HG03135 (cell line): ENCODE measurements at regions not wholly inside any gene's neighbourhood (a gene's known extent, or its start where the extent isn't known, plus 50 kb on each side); places are given as distances from the start of the nearest gene placed in this dataset.

Source experiments
- ATAC-seq: cut with Tn5 transposase; IDR thresholded peaks from one replicate; pipeline ENCODE4 v1.9.1; 2021; ENCODE audit warnings: mild to moderate bottlenecking, moderate library complexity; ENCODE audit not compliant: unreplicated experiment

- no peak for ATAC-seq
These were observed 454.6 kb downstream of the TSN start for GRCh38 chr2:122210065-122210464.

- no peak for ATAC-seq
These were observed 455.7 kb downstream of the TSN start for GRCh38 chr2:122210898-122211856.

GRCh38 chr2:122213312-122213711 is 457.9 kb downstream of the TSN start:
- ATAC-seq: no peak

GRCh38 chr2:122216071-122216470 is 460.6 kb downstream of the TSN start:
- no peak for ATAC-seq

DNA sequence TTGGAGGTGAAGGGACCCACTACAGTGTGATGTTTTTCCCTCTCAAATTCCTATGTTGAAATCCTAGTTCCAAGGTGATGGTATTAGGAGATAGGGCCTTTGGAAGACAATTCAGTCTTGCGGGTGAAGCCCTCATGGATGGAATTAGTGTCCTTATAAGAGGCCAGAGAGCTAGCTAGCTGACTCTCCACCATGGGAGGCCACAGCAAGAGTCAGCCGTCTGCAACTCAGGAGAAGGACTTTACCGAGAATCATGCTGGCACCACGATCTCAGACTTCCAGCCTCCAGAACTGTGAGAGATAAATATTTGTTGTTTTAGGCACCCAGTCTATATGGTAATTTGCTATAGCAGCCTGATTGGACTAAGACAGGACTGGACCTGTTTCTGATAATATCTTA is 461.4 kb downstream of the TSN start:
- no peak for ATAC-seq

DNA sequence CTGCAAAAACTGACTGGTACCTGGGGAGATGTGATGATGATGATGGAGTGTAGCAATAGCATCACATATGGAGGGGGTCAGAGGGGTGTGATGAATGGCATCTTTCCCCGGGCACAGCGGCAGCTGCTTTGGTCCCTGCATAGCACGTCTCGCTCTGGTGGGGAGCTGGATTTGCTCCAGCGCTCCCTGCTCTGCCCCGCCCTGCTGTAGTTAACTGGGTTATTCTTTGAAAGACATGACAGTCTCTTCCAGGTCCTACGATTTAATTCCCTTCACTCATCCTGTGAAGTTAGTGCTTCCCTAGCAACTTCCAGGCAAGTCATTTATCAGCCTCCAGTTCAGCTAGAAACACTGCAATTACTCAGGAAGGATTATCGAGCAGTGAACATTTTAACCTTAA is 463.1 kb downstream of the TSN start:
- ATAC-seq: no peak

DNA sequence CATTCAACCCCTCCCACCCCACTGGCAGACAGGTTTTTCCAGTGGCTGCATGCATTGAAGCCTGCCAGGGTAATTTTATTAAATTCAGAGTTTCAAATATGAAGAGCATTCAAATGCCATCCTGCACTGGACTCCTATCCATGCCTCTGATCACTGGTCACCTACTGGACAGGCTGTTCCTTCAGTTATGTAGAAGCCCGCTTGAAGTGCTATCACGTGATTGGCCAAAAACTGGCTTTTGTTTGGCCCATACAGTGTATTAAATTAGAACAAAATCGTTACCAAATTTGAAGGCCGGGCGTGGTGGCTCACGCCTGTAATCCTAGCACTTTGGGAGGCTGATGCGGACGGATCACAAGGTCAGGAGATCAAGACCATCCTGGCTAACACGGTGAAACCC is 464.1 kb downstream of the TSN start:
- no peak for ATAC-seq

DNA sequence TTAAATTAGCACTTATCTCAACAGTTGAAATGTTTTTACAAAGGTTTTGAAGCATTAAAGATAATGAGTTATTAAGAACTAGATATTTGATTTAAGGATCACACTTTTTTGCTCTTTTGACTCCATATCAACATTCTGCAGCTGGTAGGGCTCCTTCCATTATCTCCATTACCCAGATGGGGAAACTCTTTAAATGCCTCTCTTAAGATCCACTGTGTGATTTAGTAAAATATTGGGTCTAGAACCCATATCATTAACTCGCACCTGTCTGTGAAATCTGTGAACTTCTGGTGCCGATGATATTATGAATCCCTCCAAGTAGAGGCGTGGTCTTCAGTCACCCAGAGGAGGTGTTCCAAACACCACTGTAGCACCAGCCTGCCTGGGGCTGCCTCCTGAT is 466.2 kb downstream of the TSN start:
- no peak for ATAC-seq

DNA sequence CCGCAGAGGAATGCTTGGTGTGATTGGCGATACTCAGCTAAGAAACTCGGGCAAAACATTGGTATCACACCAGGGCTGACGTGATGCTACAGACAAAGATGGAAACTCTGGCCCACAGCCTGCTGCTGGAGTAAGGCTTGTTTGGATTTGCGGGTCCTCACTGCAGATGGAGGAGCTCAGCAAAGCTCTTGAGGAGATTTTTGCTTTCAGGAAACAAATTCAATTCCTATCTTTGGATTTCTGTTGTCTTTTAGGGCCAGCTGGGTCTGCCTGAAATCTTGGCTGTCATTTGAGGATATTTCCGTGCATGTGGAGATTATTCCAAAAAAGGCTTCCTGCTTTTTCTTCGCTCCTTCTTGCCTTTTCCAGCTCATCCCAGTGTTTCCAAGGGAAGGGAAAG is 475.8 kb downstream of the TSN start:
- no peak for ATAC-seq

- ATAC-seq: no peak
These were observed 477.9 kb downstream of the TSN start for GRCh38 chr2:122233372-122233771.

GRCh38 chr2:122236152-122236874 is 480.9 kb downstream of the TSN start:
- no peak for ATAC-seq

- ATAC-seq: no peak
These were observed 481.5 kb downstream of the TSN start for GRCh38 chr2:122236925-122237324.

DNA sequence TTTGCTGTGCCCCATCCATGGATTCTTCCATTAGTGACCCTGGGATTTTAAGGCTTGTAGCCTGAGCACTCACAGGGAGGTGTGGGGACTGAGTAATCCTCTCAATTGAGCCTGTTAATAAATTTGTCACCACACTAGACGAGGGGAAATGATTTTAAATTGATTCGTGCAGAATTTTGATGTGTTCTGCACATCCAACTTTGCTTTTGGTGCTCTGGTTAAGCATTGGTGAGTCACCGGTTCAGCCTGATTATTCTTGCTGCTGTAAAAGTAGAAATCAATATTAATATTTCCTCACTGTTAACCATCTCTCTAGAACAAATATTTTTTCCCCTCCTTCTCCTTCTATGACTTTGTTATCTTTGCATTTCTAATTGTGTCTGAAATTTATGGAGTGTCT is 482.0 kb downstream of the TSN start:
- ATAC-seq: no peak

DNA sequence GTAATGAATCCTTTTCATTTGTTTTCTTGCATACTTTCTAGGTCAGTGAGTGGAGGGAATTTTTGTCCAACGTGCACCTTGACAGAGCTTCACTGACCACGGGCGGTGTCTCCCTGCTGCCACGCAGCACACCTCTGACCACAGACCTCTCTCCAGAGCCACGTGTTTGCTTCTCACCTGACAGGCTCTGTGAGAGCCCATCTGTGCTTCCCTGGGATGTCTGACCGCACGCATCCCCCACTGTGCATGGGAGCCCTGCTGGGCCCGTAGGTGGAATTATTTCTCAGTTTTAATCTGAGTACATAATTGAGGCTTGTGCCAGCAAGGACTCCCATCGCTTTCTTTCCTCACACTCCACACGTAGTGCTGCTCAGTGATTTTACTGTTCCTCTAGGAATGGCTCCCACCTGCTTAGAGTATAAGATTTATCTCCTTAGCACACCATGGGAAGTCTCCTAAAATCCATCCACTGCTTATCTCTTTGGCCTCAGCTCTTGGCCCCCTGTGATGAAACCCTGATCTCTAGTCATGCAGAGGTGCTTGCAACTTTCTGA is 482.6 kb downstream of the TSN start:
- ATAC-seq: no peak

GRCh38 chr2:122239440-122239839 is 484.0 kb downstream of the TSN start:
- ATAC-seq: no peak

DNA sequence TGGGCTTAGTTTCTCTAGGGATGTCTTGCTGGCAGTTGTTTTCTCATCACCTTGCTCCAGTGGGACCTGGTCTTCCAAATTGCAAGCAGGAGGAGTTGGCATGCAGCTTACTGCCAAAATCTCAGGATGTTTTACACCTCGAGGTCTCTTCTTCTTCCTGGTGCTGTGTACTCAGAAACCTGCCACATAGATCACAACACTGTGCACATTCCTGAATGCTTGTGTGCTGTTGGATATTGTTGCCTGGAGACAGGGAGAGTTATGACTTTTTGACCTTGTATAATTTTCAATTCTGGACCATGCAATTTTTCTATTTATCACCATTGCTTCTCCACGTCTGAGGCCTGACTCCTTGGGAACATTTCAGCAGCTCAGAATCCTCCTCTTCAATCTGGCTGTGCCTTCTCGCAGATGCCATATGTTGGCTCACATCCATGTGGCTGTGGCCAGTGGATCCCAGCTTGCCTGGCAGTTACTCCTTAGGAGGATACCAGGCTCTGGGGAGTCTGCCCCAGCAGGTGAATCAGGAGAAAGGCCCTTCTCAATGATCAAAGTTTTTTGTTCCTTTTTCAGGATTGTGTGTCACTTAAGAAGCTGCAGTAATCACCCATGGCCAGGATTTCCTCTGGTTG is 489.3 kb downstream of the TSN start:
- no peak for ATAC-seq

DNA sequence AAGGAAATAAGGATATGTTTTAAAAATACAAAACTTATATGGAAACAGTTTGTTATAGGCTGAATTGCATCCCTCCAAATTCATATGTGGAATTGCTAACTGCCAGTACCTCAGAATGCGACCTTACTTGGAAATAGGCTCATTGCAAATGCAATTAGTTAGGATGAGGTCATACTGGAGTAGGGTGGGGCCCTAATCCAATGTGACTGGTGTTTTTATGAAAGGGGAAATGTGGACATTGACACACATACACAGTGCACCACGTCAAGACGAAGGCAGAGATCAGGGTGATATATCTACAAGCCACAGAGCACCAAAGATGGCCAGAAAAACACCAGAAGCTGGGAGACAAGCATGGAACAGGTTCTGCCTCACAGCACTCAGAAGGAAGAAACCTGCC is 494.2 kb downstream of the TSN start:
- ATAC-seq: no peak

- ATAC-seq: no peak
These were observed 495.7 kb downstream of the TSN start for GRCh38 chr2:122251158-122251557.

- no peak for ATAC-seq
These were observed 496.1 kb downstream of the TSN start for GRCh38 chr2:122251566-122251965.

DNA sequence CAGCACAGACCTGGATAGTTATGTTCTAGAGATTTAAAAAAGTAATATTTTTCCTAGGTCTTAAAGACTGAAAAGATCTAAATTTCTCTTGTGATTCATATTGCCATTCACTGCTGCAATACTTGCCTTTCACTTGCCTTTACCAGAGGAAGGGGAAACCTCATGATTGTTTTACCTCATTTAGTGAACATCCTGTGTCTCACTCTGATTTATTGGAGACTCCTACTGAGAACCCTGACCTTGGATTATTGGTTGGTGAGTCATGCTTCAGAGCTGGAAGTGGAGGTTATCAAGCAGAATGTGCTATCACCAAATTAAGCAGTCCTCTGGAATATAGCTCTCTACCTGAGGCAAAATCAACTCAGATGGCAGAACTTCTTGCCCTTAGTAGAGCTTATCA is 500.5 kb downstream of the TSN start:
- no peak for ATAC-seq

- ATAC-seq: no peak
These were observed 506.5 kb downstream of the TSN start for GRCh38 chr2:122261911-122262310.
